ENCODE measurements at regions not wholly inside any gene's neighbourhood (a gene's known extent, or its start where the extent isn't known, plus 50 kb on each side); places are given as distances from the start of the nearest gene placed in this dataset.

DNA sequence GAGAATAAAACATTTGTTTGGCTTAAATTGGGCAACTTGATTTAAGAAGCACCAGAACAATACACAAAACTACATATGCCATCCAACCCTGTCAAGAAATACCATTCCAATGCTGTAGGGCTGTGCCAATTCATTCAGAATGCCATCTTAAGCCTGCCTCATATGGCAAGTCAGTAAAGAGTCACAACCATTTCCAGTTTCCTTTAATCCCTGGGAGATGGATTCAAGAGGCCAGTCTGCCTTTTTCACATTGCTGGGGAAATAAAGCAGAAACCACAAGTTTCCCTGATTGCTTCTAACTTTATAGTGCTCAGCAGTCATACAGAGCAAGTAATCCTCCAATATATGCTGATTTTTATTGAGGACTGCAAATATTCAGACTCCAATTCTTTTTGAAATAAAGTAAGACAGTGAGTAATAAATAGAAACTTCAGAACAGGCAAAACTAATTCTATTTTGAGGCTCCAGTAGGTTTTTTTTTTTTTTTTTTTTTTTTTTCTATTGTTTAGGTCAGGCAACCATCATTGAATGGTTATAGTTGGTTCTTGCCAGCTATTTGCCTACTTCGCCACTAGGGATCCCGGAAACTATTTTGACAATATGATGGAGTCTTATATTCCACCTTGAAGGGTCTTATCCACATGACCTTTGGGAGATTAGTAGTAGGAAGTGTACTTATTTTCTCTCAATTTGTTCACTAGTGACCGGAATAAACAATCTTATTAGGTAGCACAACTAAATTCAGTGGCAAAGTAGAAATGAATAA lies 400.9 kb upstream of the MEF2C start:
- TF ChIP-seq, protein P1, sequence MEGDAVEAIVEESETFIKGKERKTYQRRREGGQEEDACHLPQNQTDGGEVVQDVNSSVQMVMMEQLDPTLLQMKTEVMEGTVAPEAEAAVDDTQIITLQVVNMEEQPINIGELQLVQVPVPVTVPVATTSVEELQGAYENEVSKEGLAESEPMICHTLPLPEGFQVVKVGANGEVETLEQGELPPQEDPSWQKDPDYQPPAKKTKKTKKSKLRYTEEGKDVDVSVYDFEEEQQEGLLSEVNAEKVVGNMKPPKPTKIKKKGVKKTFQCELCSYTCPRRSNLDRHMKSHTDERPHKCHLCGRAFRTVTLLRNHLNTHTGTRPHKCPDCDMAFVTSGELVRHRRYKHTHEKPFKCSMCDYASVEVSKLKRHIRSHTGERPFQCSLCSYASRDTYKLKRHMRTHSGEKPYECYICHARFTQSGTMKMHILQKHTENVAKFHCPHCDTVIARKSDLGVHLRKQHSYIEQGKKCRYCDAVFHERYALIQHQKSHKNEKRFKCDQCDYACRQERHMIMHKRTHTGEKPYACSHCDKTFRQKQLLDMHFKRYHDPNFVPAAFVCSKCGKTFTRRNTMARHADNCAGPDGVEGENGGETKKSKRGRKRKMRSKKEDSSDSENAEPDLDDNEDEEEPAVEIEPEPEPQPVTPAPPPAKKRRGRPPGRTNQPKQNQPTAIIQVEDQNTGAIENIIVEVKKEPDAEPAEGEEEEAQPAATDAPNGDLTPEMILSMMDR (IDR thresholded peaks at IDR 0.05) = no peak
- no peak for TF ChIP-seq POLR2AphosphoS5 (IDR thresholded peaks at IDR 0.05; ENCODE audit: insufficient read depth in 1 of 2, low read depth in 1 of 2)
- no peak for TF ChIP-seq POLR2A (IDR thresholded peaks at IDR 0.05)
